ENCODE measurements at regions not wholly inside any gene's neighbourhood (a gene's known extent, or its start where the extent isn't known, plus 50 kb on each side); places are given as distances from the start of the nearest gene placed in this dataset.

GRCh38 chr6:71471718-71472117 is 183.1 kb downstream of the OGFRL1 start:
- no peak overlapping the region for H2BK12ac ChIP-seq (ENCODE audit: low read length)
- H3K4ac ChIP-seq (ENCODE audit: low read depth, low read length) = no peak overlapping the region
- H3K9me3 ChIP-seq (ENCODE audit: insufficient read depth, low read depth, low read length) = no peaks in the 10 kb centered on the region
- H3K4me3 ChIP-seq (ENCODE audit: low read depth, low read length) = no peak overlapping the region
- H2BK120ac ChIP-seq (ENCODE audit: insufficient read depth, low read length, poor library complexity) = no peak overlapping the region
- no peaks in the 10 kb centered on the region for H3K79me1 ChIP-seq (ENCODE audit: low read length)
- no peak overlapping the region for H3K23ac ChIP-seq (ENCODE audit: low read length)
- H3K36me3 ChIP-seq (ENCODE audit: control insufficient read depth in 1 of 2, insufficient read depth in 2 of 2, low read length in 2 of 2) = no peaks in the 10 kb centered on the region
- no peak overlapping the region for H3K9ac ChIP-seq (ENCODE audit: low read length)
- no peak overlapping the region for H3K18ac ChIP-seq (ENCODE audit: low read length)
- H4K8ac ChIP-seq (ENCODE audit: low read depth, low read length) = no peak overlapping the region
- no peak overlapping the region for H2AFZ ChIP-seq (ENCODE audit: insufficient read depth, low read length, poor library complexity)
- H2BK5ac ChIP-seq (ENCODE audit: low read depth, low read length, poor library complexity) = no peak overlapping the region
- no peaks in the 10 kb centered on the region for H3K79me2 ChIP-seq (ENCODE audit: control insufficient read depth, insufficient read depth, low read length, poor library complexity)
- no peak overlapping the region for H3K27ac ChIP-seq (ENCODE audit: low read depth, low read length)
- WGBS (ENCODE audit: extremely low coverage, insufficient coverage, insufficient read length) = no CpG with 5 or more reads among the region's 2 CpGs
- H3K4me1 ChIP-seq (ENCODE audit: control insufficient read depth in 1 of 2, insufficient read depth in 2 of 2, low read length in 2 of 2) = no peaks in the 10 kb centered on the region
- no peak overlapping the region for H3K14ac ChIP-seq (ENCODE audit: low read length)
- no peak overlapping the region for H2AK5ac ChIP-seq (ENCODE audit: low read length)
- no peak overlapping the region for H4K91ac ChIP-seq (ENCODE audit: low read depth, low read length)
- no peak for DNase-seq
- H4K12ac ChIP-seq (ENCODE audit: low read depth, low read length) = no peak overlapping the region
- no peaks in the 10 kb centered on the region for H3K27me3 ChIP-seq (ENCODE audit: insufficient read depth, low read length)
- no peak overlapping the region for H3K4me2 ChIP-seq (ENCODE audit: low read length)

- H2AFZ ChIP-seq (ENCODE audit: insufficient read depth, low read length, poor library complexity) = no peak overlapping the region
- H3K9me3 ChIP-seq (ENCODE audit: insufficient read depth, low read depth, low read length) = no peaks in the 10 kb centered on the region
- H2BK120ac ChIP-seq (ENCODE audit: insufficient read depth, low read length, poor library complexity) = no peak overlapping the region
- no peak overlapping the region for H4K91ac ChIP-seq (ENCODE audit: low read depth, low read length)
- no peak overlapping the region for H2AK5ac ChIP-seq (ENCODE audit: low read length)
- no peak overlapping the region for H3K27ac ChIP-seq (ENCODE audit: low read depth, low read length)
- no peaks in the 10 kb centered on the region for H3K79me2 ChIP-seq (ENCODE audit: control insufficient read depth, insufficient read depth, low read length, poor library complexity)
- no peak overlapping the region for H3K4ac ChIP-seq (ENCODE audit: low read depth, low read length)
- no peak overlapping the region for H4K12ac ChIP-seq (ENCODE audit: low read depth, low read length)
- H3K4me3 ChIP-seq (ENCODE audit: low read depth, low read length) = no peak overlapping the region
- no peak overlapping the region for H3K18ac ChIP-seq (ENCODE audit: low read length)
- H3K36me3 ChIP-seq (ENCODE audit: control insufficient read depth in 1 of 2, insufficient read depth in 2 of 2, low read length in 2 of 2) = no peaks in the 10 kb centered on the region
- no peak overlapping the region for H2BK5ac ChIP-seq (ENCODE audit: low read depth, low read length, poor library complexity)
- H3K79me1 ChIP-seq (ENCODE audit: low read length) = peaks cover 2% of the 10 kb centered on the region
- no peak overlapping the region for H3K9ac ChIP-seq (ENCODE audit: low read length)
- H2BK12ac ChIP-seq (ENCODE audit: low read length) = no peak overlapping the region
- no peak overlapping the region for H3K4me2 ChIP-seq (ENCODE audit: low read length)
- WGBS (ENCODE audit: extremely low coverage, insufficient coverage, insufficient read length) = no CpG with 5 or more reads among the region's 2 CpGs
- H3K23ac ChIP-seq (ENCODE audit: low read length) = no peak overlapping the region
- H3K14ac ChIP-seq (ENCODE audit: low read length) = no peak overlapping the region
- H3K27me3 ChIP-seq (ENCODE audit: insufficient read depth, low read length) = no peaks in the 10 kb centered on the region
- H4K8ac ChIP-seq (ENCODE audit: low read depth, low read length) = no peak overlapping the region
- no peak for DNase-seq
- H3K4me1 ChIP-seq (ENCODE audit: control insufficient read depth in 1 of 2, insufficient read depth in 2 of 2, low read length in 2 of 2) = no peaks in the 10 kb centered on the region
Measured at GRCh38 chr6:71473926-71474325, 185.3 kb downstream of the OGFRL1 start.

DNA sequence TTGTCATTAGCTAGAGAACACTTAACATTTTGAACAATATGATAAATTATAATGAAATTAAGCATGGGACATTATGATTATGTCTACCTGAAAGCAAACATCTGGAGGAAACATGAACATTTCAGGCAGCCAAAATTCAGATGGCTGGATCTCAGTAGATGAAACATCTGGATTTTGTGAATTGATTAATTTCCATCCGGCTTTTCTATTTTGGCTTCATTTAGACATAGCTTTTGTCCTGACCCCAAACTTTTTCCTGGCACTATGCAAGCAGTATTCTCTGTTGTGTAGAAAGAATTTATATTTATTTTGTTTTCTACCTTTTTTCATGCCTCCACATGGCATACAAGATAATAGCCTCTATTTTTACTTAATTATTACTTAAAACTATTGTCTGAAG is 186.3 kb downstream of the OGFRL1 start:
- H3K27me3 ChIP-seq (ENCODE audit: insufficient read depth, low read length) = no peaks in the 10 kb centered on the region
- no peaks in the 10 kb centered on the region for H3K79me2 ChIP-seq (ENCODE audit: control insufficient read depth, insufficient read depth, low read length, poor library complexity)
- H3K18ac ChIP-seq (ENCODE audit: low read length) = no peak overlapping the region
- no peak overlapping the region for H4K12ac ChIP-seq (ENCODE audit: low read depth, low read length)
- no peak overlapping the region for H3K9ac ChIP-seq (ENCODE audit: low read length)
- no peaks in the 10 kb centered on the region for H3K9me3 ChIP-seq (ENCODE audit: insufficient read depth, low read depth, low read length)
- no peak overlapping the region for H4K8ac ChIP-seq (ENCODE audit: low read depth, low read length)
- no peak overlapping the region for H2BK5ac ChIP-seq (ENCODE audit: low read depth, low read length, poor library complexity)
- DNase-seq = no peak
- WGBS (ENCODE audit: extremely low coverage, insufficient coverage, insufficient read length) = no CpG with 5 or more reads among the region's 1 CpG
- H3K14ac ChIP-seq (ENCODE audit: low read length) = no peak overlapping the region
- H3K23ac ChIP-seq (ENCODE audit: low read length) = no peak overlapping the region
- H2AFZ ChIP-seq (ENCODE audit: insufficient read depth, low read length, poor library complexity) = no peak overlapping the region
- no peaks in the 10 kb centered on the region for H3K4me1 ChIP-seq (ENCODE audit: control insufficient read depth in 1 of 2, insufficient read depth in 2 of 2, low read length in 2 of 2)
- H2BK12ac ChIP-seq (ENCODE audit: low read length) = no peak overlapping the region
- H3K79me1 ChIP-seq (ENCODE audit: low read length) = peaks cover 2% of the 10 kb centered on the region
- no peak overlapping the region for H3K4me3 ChIP-seq (ENCODE audit: low read depth, low read length)
- no peak overlapping the region for H3K27ac ChIP-seq (ENCODE audit: low read depth, low read length)
- no peak overlapping the region for H2AK5ac ChIP-seq (ENCODE audit: low read length)
- H3K4ac ChIP-seq (ENCODE audit: low read depth, low read length) = no peak overlapping the region
- no peak overlapping the region for H2BK120ac ChIP-seq (ENCODE audit: insufficient read depth, low read length, poor library complexity)
- no peaks in the 10 kb centered on the region for H3K36me3 ChIP-seq (ENCODE audit: control insufficient read depth in 1 of 2, insufficient read depth in 2 of 2, low read length in 2 of 2)
- H4K91ac ChIP-seq (ENCODE audit: low read depth, low read length) = no peak overlapping the region
- H3K4me2 ChIP-seq (ENCODE audit: low read length) = no peak overlapping the region

DNA sequence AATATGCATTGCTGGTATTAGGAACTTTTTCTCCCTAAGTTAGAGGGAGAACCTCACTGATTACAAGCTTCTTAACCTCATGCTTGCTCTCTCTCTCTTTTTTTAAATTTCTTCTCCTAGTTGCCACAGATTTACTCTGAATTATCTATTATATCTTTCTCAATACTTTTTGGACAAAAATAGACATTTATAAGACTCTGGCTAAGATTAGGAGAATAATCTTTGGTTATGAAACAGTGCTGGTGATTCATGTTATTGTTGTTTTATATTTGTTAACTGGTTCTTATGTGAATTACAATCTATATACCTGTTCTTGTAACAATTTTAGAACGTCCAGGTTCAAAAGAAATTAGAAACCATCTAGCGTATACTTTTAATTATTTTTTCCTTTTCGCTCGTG is 187.8 kb downstream of the OGFRL1 start:
- Histone ChIP-seq H3K4me1 (ENCODE audit: control insufficient read depth in 1 of 2, insufficient read depth in 2 of 2, low read length in 2 of 2) (peaks cover 0 to under 1% of the 10 kb centered on the region in 2 experiments), H3K27ac (ENCODE audit: low read depth, low read length) (no peak overlapping the region), H3K4me2 (ENCODE audit: low read length) (no peak overlapping the region), H3K4ac (ENCODE audit: low read depth, low read length) (no peak overlapping the region), H3K79me1 (ENCODE audit: low read length) (peaks cover 5% of the 10 kb centered on the region), H4K8ac (ENCODE audit: low read depth, low read length) (no peak overlapping the region), H2BK5ac (ENCODE audit: low read depth, low read length, poor library complexity) (no peak overlapping the region), H3K27me3 (ENCODE audit: insufficient read depth, low read length) (no peaks in the 10 kb centered on the region), H2AK5ac (ENCODE audit: low read length) (no peak overlapping the region), H2AFZ (ENCODE audit: insufficient read depth, low read length, poor library complexity) (no peak overlapping the region), H3K36me3 (ENCODE audit: control insufficient read depth in 1 of 2, insufficient read depth in 2 of 2, low read length in 2 of 2) (no peaks in the 10 kb centered on the region), H3K4me3 (ENCODE audit: low read depth, low read length) (no peak overlapping the region), H3K14ac (ENCODE audit: low read length) (no peak overlapping the region), H2BK12ac (ENCODE audit: low read length) (no peak overlapping the region), H3K23ac (ENCODE audit: low read length) (no peak overlapping the region), H3K18ac (ENCODE audit: low read length) (no peak overlapping the region), H3K9me3 (ENCODE audit: insufficient read depth, low read depth, low read length) (no peaks in the 10 kb centered on the region), H4K91ac (ENCODE audit: low read depth, low read length) (no peak overlapping the region), H2BK120ac (ENCODE audit: insufficient read depth, low read length, poor library complexity) (no peak overlapping the region), H3K9ac (ENCODE audit: low read length) (no peak overlapping the region), H3K79me2 (ENCODE audit: control insufficient read depth, insufficient read depth, low read length, poor library complexity) (no peaks in the 10 kb centered on the region), H4K12ac (ENCODE audit: low read depth, low read length) (no peak overlapping the region)
- no CpG with 5 or more reads among the region's 4 CpGs for WGBS (ENCODE audit: extremely low coverage, insufficient coverage, insufficient read length)
- DNase-seq = no peak
